WTC11 (cell line): ENCODE measurements at regions not wholly inside any gene's neighbourhood (a gene's known extent, or its start where the extent isn't known, plus 50 kb on each side); places are given as distances from the start of the nearest gene placed in this dataset.

Experiments
- ATAC-seq: fragments of 200-7000 bp; cut with Tn5 transposase; 2 replicates; pipeline ENCODE4 v1.10.0; 2021; ENCODE audit warnings: mild to moderate bottlenecking, moderate library complexity
- CTCF ChIA-PET: fragments of 300-600 bp; sonication (Branson Sonifier 250); formaldehyde crosslinking; loops from one replicate; lab custom pipeline; 2021; ENCODE audit warnings: antibody characterized with exemption; lab: Charles Lee
- POLR2A ChIA-PET: fragments of 350-600 bp; sonication (Branson Sonifier 250); formaldehyde crosslinking; loops from one replicate; lab custom pipeline; 2021; ENCODE audit warnings: antibody characterized with exemption; lab: Charles Lee
- DNase-seq: peaks from one replicate; pipeline ENCODE4 v3.0.0; 2021; ENCODE audit warnings: low spot score
- H3K27ac Mint-ChIP-seq: 2 replicates; pipeline ENCODE4 v1.8.0; 2021; ENCODE audit warnings: mixed read lengths
- H3K27me3 Mint-ChIP-seq: 2 replicates; pipeline ENCODE4 v1.8.0; 2021; ENCODE audit warnings: low read depth, mild to moderate bottlenecking, moderate library complexity, mixed read lengths
- H3K36me3 Mint-ChIP-seq: 2 replicates; pipeline ENCODE4 v1.8.0; 2021; ENCODE audit warnings: mixed read lengths
- H3K4me1 Mint-ChIP-seq: 2 replicates; pipeline ENCODE4 v1.8.0; 2022; ENCODE audit warnings: mixed read lengths
- H3K4me3 Mint-ChIP-seq: 2 replicates; pipeline ENCODE4 v1.8.0; 2021; ENCODE audit warnings: mild to moderate bottlenecking, moderate library complexity, mixed read lengths
- H3K9me3 Mint-ChIP-seq: 2 replicates; pipeline ENCODE4 v1.8.0; 2021; ENCODE audit warnings: mixed read lengths
- AFF4 ChIP-seq: sonication (generic); formaldehyde crosslinking; IDR thresholded peaks from 2 replicates; pipeline ENCODE4 v1.8.1; 2023; ENCODE audit warnings: mild to moderate bottlenecking, missing genetic modification reagents, borderline replicate concordance
- ATF2 ChIP-seq: sonication (generic); formaldehyde crosslinking; IDR thresholded peaks from 2 replicates; pipeline ENCODE4 v1.8.1; 2022; ENCODE audit warnings: low read depth, missing genetic modification reagents, borderline replicate concordance
- CTCF ChIP-seq: fragments of 200-600 bp; IDR thresholded peaks from 2 replicates; pipeline ENCODE4 v1.8.0; 2022; ENCODE audit warnings: antibody characterized with exemption
- E2F1 ChIP-seq: sonication (generic); formaldehyde crosslinking; IDR thresholded peaks from 2 replicates; pipeline ENCODE4 v1.8.0; 2022; ENCODE audit warnings: mild to moderate bottlenecking, missing genetic modification reagents
- EMX1 ChIP-seq: fragments of 250-450 bp; sonication (Bioruptor Pico); IDR thresholded peaks from 2 replicates; pipeline ENCODE4 v1.8.0; 2021; ENCODE audit warnings: mild to moderate bottlenecking
- ESRRA ChIP-seq: sonication (generic); formaldehyde crosslinking; IDR thresholded peaks from 2 replicates; pipeline ENCODE4 v1.8.1; 2022; ENCODE audit warnings: mild to moderate bottlenecking, missing genetic modification reagents, borderline replicate concordance
- FOXK1 ChIP-seq: sonication (generic); formaldehyde crosslinking; IDR thresholded peaks from 2 replicates; pipeline ENCODE4 v1.8.0; 2022; ENCODE audit warnings: mild to moderate bottlenecking, moderate library complexity, missing genetic modification reagents
- GTF2I ChIP-seq: fragments of 250-450 bp; sonication (Bioruptor Pico); conservative IDR thresholded peaks from 2 replicates; pipeline ENCODE4 v1.4.0; 2021; ENCODE audit warnings: mild to moderate bottlenecking
- HMGA2 ChIP-seq: fragments of 250-450 bp; sonication (Bioruptor Pico); IDR thresholded peaks from 2 replicates; pipeline ENCODE4 v1.4.0; 2021; ENCODE audit warnings: mild to moderate bottlenecking, moderate library complexity
- HMGXB4 ChIP-seq: sonication (generic); formaldehyde crosslinking; IDR thresholded peaks from 2 replicates; pipeline ENCODE4 v1.8.1; 2023; ENCODE audit warnings: mild to moderate bottlenecking, moderate library complexity, missing genetic modification reagents
- IRF1 ChIP-seq: sonication (generic); formaldehyde crosslinking; IDR thresholded peaks from 2 replicates; pipeline ENCODE4 v1.8.0; 2023; ENCODE audit warnings: missing genetic modification reagents
- JUN ChIP-seq: sonication (generic); formaldehyde crosslinking; IDR thresholded peaks from 2 replicates; pipeline ENCODE4 v1.8.0; 2023; ENCODE audit warnings: mild to moderate bottlenecking, missing genetic modification reagents
- NR1H2 ChIP-seq: sonication (generic); formaldehyde crosslinking; IDR thresholded peaks from 2 replicates; pipeline ENCODE4 v1.9.0; 2021; ENCODE audit warnings: mild to moderate bottlenecking, moderate library complexity, missing genetic modification reagents
- NR3C1 ChIP-seq: sonication (generic); formaldehyde crosslinking; conservative IDR thresholded peaks from 2 replicates; pipeline ENCODE4 v1.8.1; 2023; ENCODE audit warnings: low read depth, mild to moderate bottlenecking, missing genetic modification reagents
- PREB ChIP-seq: sonication (generic); formaldehyde crosslinking; IDR thresholded peaks from 2 replicates; pipeline ENCODE4 v1.8.1; 2022; ENCODE audit warnings: mild to moderate bottlenecking, missing genetic modification reagents, moderate library complexity, borderline replicate concordance
- RORB ChIP-seq: fragments of 250-450 bp; sonication (Bioruptor Pico); IDR thresholded peaks from 2 replicates; pipeline ENCODE4 v1.9.0; 2021; ENCODE audit warnings: mild to moderate bottlenecking
- SMAD3 ChIP-seq: sonication (generic); formaldehyde crosslinking; IDR thresholded peaks from 2 replicates; pipeline ENCODE4 v1.8.0; 2022; ENCODE audit warnings: missing genetic modification reagents, mild to moderate bottlenecking, borderline replicate concordance
- SMAD4 ChIP-seq: sonication (generic); formaldehyde crosslinking; IDR thresholded peaks from 2 replicates; pipeline ENCODE4 v1.8.0; 2022; ENCODE audit warnings: mild to moderate bottlenecking, missing genetic modification reagents
- ZNF232 ChIP-seq: sonication (generic); formaldehyde crosslinking; IDR thresholded peaks from 2 replicates; pipeline ENCODE4 v1.8.0; 2022; ENCODE audit warnings: mild to moderate bottlenecking, missing genetic modification reagents
- ZNF671 ChIP-seq: fragments of 250-450 bp; sonication (Bioruptor Pico); IDR thresholded peaks from 2 replicates; pipeline ENCODE4 v1.8.0; 2021; ENCODE audit warnings: mild to moderate bottlenecking

GRCh38 chr17:49906531-49907136 lies 58.8 kb upstream of the TAC4 start:
- CTCF ChIA-PET: interaction anchor here (1.1 to 7.4 kb wide), 2 partner anchors 45 to 90 kb away, joined by 5 to 79 read pairs; partner anchors contain the start of gene DLX3
- H3K4me1 Mint-ChIP-seq: peaks cover 39% of the 10 kb centered on the region
- no peak for TF ChIP-seq ZNF671 (CRISPR knock-in tag)
- no peak for TF ChIP-seq SMAD3 (CRISPR knock-in tag)
- no peak for TF ChIP-seq ATF2
- TF ChIP-seq NR1H2: no peak
- no peak for TF ChIP-seq EMX1 (CRISPR knock-in tag)
- TF ChIP-seq E2F1: no peak
- TF ChIP-seq PREB (CRISPR knock-in tag): no peak
- no peak overlapping the region for H3K4me3 Mint-ChIP-seq
- H3K27ac Mint-ChIP-seq: no peak overlapping the region
- ATAC-seq (no peak), DNase-seq (no peak)
- POLR2A ChIA-PET: interaction anchor here (0.7 to 0.8 kb wide), 2 partner anchors 25 to 514 kb away, joined by 3 to 4 read pairs; no protein-coding TSS in a partner anchor
- no peaks in the 10 kb centered on the region for H3K36me3 Mint-ChIP-seq
- peaks cover 92% of the 10 kb centered on the region for H3K27me3 Mint-ChIP-seq
- no peaks in the 10 kb centered on the region for H3K9me3 Mint-ChIP-seq

- ATAC-seq (no peak), DNase-seq (no peak)
- Mint-ChIP-seq H3K36me3 (no peaks in the 10 kb centered on the region), H3K27me3 (peaks cover 95% of the 10 kb centered on the region), H3K4me1 (peaks cover 38% of the 10 kb centered on the region), H3K4me3 (no peak overlapping the region), H3K27ac (no peak overlapping the region), H3K9me3 (no peaks in the 10 kb centered on the region)
- TF ChIP-seq CTCF: no peak
- TF ChIP-seq NR3C1: no peak
- TF ChIP-seq FOXK1 (CRISPR knock-in tag): no peak
- no peak for TF ChIP-seq RORB (CRISPR knock-in tag)
- TF ChIP-seq JUN (CRISPR knock-in tag): no peak
- TF ChIP-seq NR1H2: no peak
- no peak for TF ChIP-seq ZNF232 (CRISPR knock-in tag)
- TF ChIP-seq HMGXB4 (CRISPR knock-in tag): no peak
- no peak for TF ChIP-seq GTF2I
- no peak for TF ChIP-seq ESRRA (CRISPR knock-in tag)
- TF ChIP-seq AFF4 (CRISPR knock-in tag): no peak
- no peak for TF ChIP-seq IRF1 (CRISPR knock-in tag)
- no peak for TF ChIP-seq SMAD4
- TF ChIP-seq HMGA2 (CRISPR knock-in tag): no peak
- POLR2A ChIA-PET: interaction anchor here (0.8 kb wide), 1 partner anchor 26 kb away, joined by 3 read pairs; no protein-coding TSS in a partner anchor
- CTCF ChIA-PET: interaction anchor here (0.6 to 7.4 kb wide), 3 partner anchors 46 to 89 kb away, joined by 4 to 79 read pairs (median 5); partner anchors contain the start of gene DLX3
Observed at GRCh38 chr17:49907279-49907678, 59.4 kb upstream of the TAC4 start.
